H9 (cell line): ENCODE measurements at regions not wholly inside any gene's neighbourhood (a gene's known extent, or its start where the extent isn't known, plus 50 kb on each side); places are given as distances from the start of the nearest gene placed in this dataset.

ENCODE experiments used
- DNase-seq: peaks from one replicate; pipeline ENCODE4 v3.0.0-alpha.2; 2017
- H2AFZ ChIP-seq: one replicate; pipeline ENCODE4 v1.6.1; 2013; ENCODE audit warnings: mild to moderate bottlenecking, low read length, control low read depth, moderate library complexity
- H2AK5ac ChIP-seq: 2 replicates; pipeline ENCODE4 v1.6.1; 2013; ENCODE audit warnings: low read length, control low read depth, mixed read lengths; ENCODE audit not compliant: insufficient read length
- H2BK120ac ChIP-seq: one replicate; pipeline ENCODE4 v1.6.1; 2013; ENCODE audit warnings: low read depth, mild to moderate bottlenecking, low read length, control low read depth, inconsistent platforms; ENCODE audit not compliant: poor library complexity, severe bottlenecking
- H2BK12ac ChIP-seq: 2 replicates; pipeline ENCODE4 v1.6.1; 2013; ENCODE audit warnings: low read length, control low read depth, mixed read lengths, low read depth; ENCODE audit not compliant: insufficient read length
- H2BK15ac ChIP-seq: 2 replicates; pipeline ENCODE4 v1.6.1; 2013; ENCODE audit warnings: low read depth, low read length, control low read depth
- H2BK20ac ChIP-seq: one replicate; pipeline ENCODE4 v1.6.1; 2013; ENCODE audit warnings: low read depth, mild to moderate bottlenecking, low read length, control low read depth, inconsistent platforms; ENCODE audit not compliant: poor library complexity, severe bottlenecking
- H2BK5ac ChIP-seq: 2 replicates; pipeline ENCODE4 v1.6.1; 2013; ENCODE audit warnings: low read length, control low read depth, mixed read lengths; ENCODE audit not compliant: insufficient read length
- H3K14ac ChIP-seq: 2 replicates; pipeline ENCODE4 v1.6.1; 2013; ENCODE audit warnings: low read length, control low read depth; ENCODE audit not compliant: insufficient read depth
- H3K18ac ChIP-seq: 2 replicates; pipeline ENCODE4 v1.6.1; 2013; ENCODE audit warnings: low read depth, mild to moderate bottlenecking, mixed read lengths, low read length, control low read depth; ENCODE audit not compliant: insufficient read length
- H3K23ac ChIP-seq: 2 replicates; pipeline ENCODE4 v1.6.1; 2013; ENCODE audit warnings: low read length, control low read depth, mixed read lengths, low read depth; ENCODE audit not compliant: insufficient read length
- H3K23me2 ChIP-seq: 2 replicates; pipeline ENCODE4 v1.6.1; 2013; ENCODE audit warnings: low read depth, mild to moderate bottlenecking, mixed read lengths, low read length, control low read depth; ENCODE audit not compliant: insufficient read length, poor library complexity, severe bottlenecking
- H3K27ac ChIP-seq: 2 replicates; pipeline ENCODE4 v1.5.1; 2013; ENCODE audit warnings: low read length, control low read depth, mixed read lengths, low read depth; ENCODE audit not compliant: insufficient read length
- H3K27me3 ChIP-seq: 2 replicates; pipeline ENCODE4 v1.6.1; 2013; ENCODE audit warnings: low read length, control low read depth, inconsistent platforms; ENCODE audit not compliant: insufficient read depth
- H3K4ac ChIP-seq: 2 replicates; pipeline ENCODE4 v1.6.1; 2013; ENCODE audit warnings: low read depth, mild to moderate bottlenecking, control low read depth, inconsistent platforms, low read length, moderate library complexity
- H3K4me1 ChIP-seq: 2 replicates; pipeline ENCODE4 v1.6.1; 2013; ENCODE audit warnings: low read length, control low read depth, inconsistent platforms; ENCODE audit not compliant: insufficient read depth
- H3K4me2 ChIP-seq: 2 replicates; pipeline ENCODE4 v1.6.1; 2013; ENCODE audit warnings: low read length, control low read depth, mixed read lengths; ENCODE audit not compliant: insufficient read length, insufficient read depth
- H3K56ac ChIP-seq: 2 replicates; pipeline ENCODE4 v1.6.1; 2013; ENCODE audit warnings: low read depth, mild to moderate bottlenecking, mixed read lengths, low read length, control low read depth; ENCODE audit not compliant: insufficient read length
- H3K79me1 ChIP-seq: 2 replicates; pipeline ENCODE4 v1.6.1; 2013; ENCODE audit warnings: low read depth, mild to moderate bottlenecking, moderate library complexity, low read length, control low read depth, inconsistent platforms; ENCODE audit not compliant: insufficient read depth, poor library complexity, severe bottlenecking
- H3K79me2 ChIP-seq: 2 replicates; pipeline ENCODE4 v1.6.1; 2013; ENCODE audit warnings: low read length, control low read depth, inconsistent platforms; ENCODE audit not compliant: insufficient read depth
- H3K9ac ChIP-seq: 2 replicates; pipeline ENCODE4 v1.6.1; 2013; ENCODE audit warnings: low read length, control low read depth, mixed read lengths; ENCODE audit not compliant: insufficient read length; ENCODE audit errors: extremely low read depth
- H3K9me3 ChIP-seq: one replicate; pipeline ENCODE4 v1.6.1; 2013; ENCODE audit warnings: low read depth, low read length, inconsistent platforms; ENCODE audit not compliant: control insufficient read depth
- H3T11ph ChIP-seq: one replicate; pipeline ENCODE4 v1.6.1; 2013; ENCODE audit warnings: mild to moderate bottlenecking, low read length, control low read depth, inconsistent platforms
- H4K20me1 ChIP-seq: one replicate; pipeline ENCODE4 v1.6.1; 2013; ENCODE audit not compliant: control insufficient read depth, insufficient read length, insufficient read depth
- H4K5ac ChIP-seq: 2 replicates; pipeline ENCODE4 v1.6.1; 2013; ENCODE audit warnings: low read depth, mild to moderate bottlenecking, mixed read lengths, low read length, control low read depth; ENCODE audit not compliant: insufficient read length
- H4K8ac ChIP-seq: replicated peaks from 2 replicates; pipeline ENCODE4 v1.6.1; 2013; ENCODE audit warnings: low read length, control low read depth, mixed read lengths, low read depth; ENCODE audit not compliant: insufficient read length
- H4K91ac ChIP-seq: 2 replicates; pipeline ENCODE4 v1.6.1; 2013; ENCODE audit warnings: low read depth, mild to moderate bottlenecking, moderate library complexity, mixed read lengths, low read length, control low read depth; ENCODE audit not compliant: insufficient read length
- H3K27ac Mint-ChIP-seq, 3 experiments: 2 replicates in 2 of 3; 3 replicates in 1 of 3; pipeline ENCODE4 v1.8.0; 2020 to 2021; ENCODE audit warnings: mixed read lengths in 3 of 3, mild to moderate bottlenecking in 1 of 3, moderate library complexity in 1 of 3
- H3K27me3 Mint-ChIP-seq: 2 replicates; pipeline ENCODE4 v1.8.0; 2021; ENCODE audit warnings: low read depth, mild to moderate bottlenecking, moderate library complexity, mixed read lengths
- H3K36me3 Mint-ChIP-seq, 3 experiments: 2 replicates in 2 of 3; 3 replicates in 1 of 3; pipeline ENCODE4 v1.8.0; 2020 to 2021; ENCODE audit warnings: low read depth in 3 of 3, mixed read lengths in 3 of 3; ENCODE audit not compliant: insufficient read depth in 1 of 3
- H3K4me1 Mint-ChIP-seq, 2 experiments: 2 replicates each; pipeline ENCODE4 v1.8.0; 2020; ENCODE audit warnings: mixed read lengths in 2 of 2
- H3K4me3 Mint-ChIP-seq, 2 experiments: 2 replicates in 1 of 2; 3 replicates in 1 of 2; pipeline ENCODE4 v1.8.0; 2020 to 2021; ENCODE audit warnings: mild to moderate bottlenecking in 2 of 2, mixed read lengths in 2 of 2, moderate library complexity in 1 of 2
- H3K9me3 Mint-ChIP-seq, 2 experiments: 2 replicates in 1 of 2; 3 replicates in 1 of 2; pipeline ENCODE4 v1.8.0; 2020; ENCODE audit warnings: mild to moderate bottlenecking in 2 of 2, mixed read lengths in 2 of 2, moderate library complexity in 1 of 2
- CTCF ChIP-seq: fragments of 200-600 bp; sonication (generic); conservative IDR thresholded peaks from 3 replicates; pipeline ENCODE4 v1.8.0; 2021; ENCODE audit warnings: antibody characterized with exemption, mild to moderate bottlenecking
- WGBS: extraction: QIAGEN DNeasy Blood & Tissue Kit; methylation state at CpG from one replicate; pipeline ENCODE4 v1.1.7; 2013; ENCODE audit warnings: missing lambda C conversion rate, low lambda C conversion rate, mixed read lengths; ENCODE audit not compliant: insufficient read length; ENCODE audit errors: extremely low coverage; 5-methylcytosine and 5-hydroxymethylcytosine counted together

- TF ChIP-seq CTCF, result no peak
- Histone ChIP-seq H4K5ac (no peak overlapping the region), H4K20me1 (no peaks in the 10 kb centered on the region), H3K79me2 (no peaks in the 10 kb centered on the region), H2BK15ac (no peak overlapping the region), H3K56ac (no peak overlapping the region), H2BK12ac (no peak overlapping the region), H3K27me3 (no peaks in the 10 kb centered on the region), H4K8ac (no peak overlapping the region), H3K14ac (no peak overlapping the region), H3K23ac (no peak overlapping the region), H3K4ac (no peak overlapping the region), H2AFZ (no peak overlapping the region), H2BK120ac (no peak overlapping the region), H3K23me2 (no peaks in the 10 kb centered on the region), H3K9me3 (no peaks in the 10 kb centered on the region), H3K4me2 (no peak overlapping the region), H4K91ac (no peak overlapping the region), H3K27ac (no peak overlapping the region), H2BK20ac (no peak overlapping the region), H3K18ac (no peak overlapping the region), H3T11ph (no peak overlapping the region), H3K9ac (no peak overlapping the region), H2BK5ac (no peak overlapping the region), H2AK5ac (no peak overlapping the region), H3K4me1 (no peaks in the 10 kb centered on the region), H3K79me1 (no peaks in the 10 kb centered on the region)
- DNase-seq, result no peak
- no peak overlapping the region for H3K4me3 Mint-ChIP-seq
- H3K9me3 Mint-ChIP-seq, result no peaks in the 10 kb centered on the region
- H3K27me3 Mint-ChIP-seq, result no peaks in the 10 kb centered on the region
- no CpG with 5 or more reads among the region's 3 CpGs for WGBS
- no peaks in the 10 kb centered on the region for H3K36me3 Mint-ChIP-seq
- no peaks in the 10 kb centered on the region; a peak in 1 of 4 replicates for H3K4me1 Mint-ChIP-seq
- H3K27ac Mint-ChIP-seq, result no peak overlapping the region
These were observed 56.2 kb upstream of the BTBD3 start for GRCh38 chr20:11861479-11861878.
